Activated CD4-positive, alpha-beta T cell treated with anti-CD3 and anti-CD28 coated beads, Interleukin-2, amount 50 U/mL, for 48 hours (primary cell): ENCODE measurements at regions not wholly inside any gene's neighbourhood (a gene's known extent, or its start where the extent isn't known, plus 50 kb on each side); places are given as distances from the start of the nearest gene placed in this dataset.
"Not testable (repeated sequence)": the region's sequence is repeated elsewhere in the genome, so short reads cannot be mapped to it uniquely, and the experiment has no call there.

ENCODE experiments used
- DNase-seq, 2 experiments: peaks; one replicate each; pipeline ENCODE4 v3.0.0-alpha.2; 2020

DNA sequence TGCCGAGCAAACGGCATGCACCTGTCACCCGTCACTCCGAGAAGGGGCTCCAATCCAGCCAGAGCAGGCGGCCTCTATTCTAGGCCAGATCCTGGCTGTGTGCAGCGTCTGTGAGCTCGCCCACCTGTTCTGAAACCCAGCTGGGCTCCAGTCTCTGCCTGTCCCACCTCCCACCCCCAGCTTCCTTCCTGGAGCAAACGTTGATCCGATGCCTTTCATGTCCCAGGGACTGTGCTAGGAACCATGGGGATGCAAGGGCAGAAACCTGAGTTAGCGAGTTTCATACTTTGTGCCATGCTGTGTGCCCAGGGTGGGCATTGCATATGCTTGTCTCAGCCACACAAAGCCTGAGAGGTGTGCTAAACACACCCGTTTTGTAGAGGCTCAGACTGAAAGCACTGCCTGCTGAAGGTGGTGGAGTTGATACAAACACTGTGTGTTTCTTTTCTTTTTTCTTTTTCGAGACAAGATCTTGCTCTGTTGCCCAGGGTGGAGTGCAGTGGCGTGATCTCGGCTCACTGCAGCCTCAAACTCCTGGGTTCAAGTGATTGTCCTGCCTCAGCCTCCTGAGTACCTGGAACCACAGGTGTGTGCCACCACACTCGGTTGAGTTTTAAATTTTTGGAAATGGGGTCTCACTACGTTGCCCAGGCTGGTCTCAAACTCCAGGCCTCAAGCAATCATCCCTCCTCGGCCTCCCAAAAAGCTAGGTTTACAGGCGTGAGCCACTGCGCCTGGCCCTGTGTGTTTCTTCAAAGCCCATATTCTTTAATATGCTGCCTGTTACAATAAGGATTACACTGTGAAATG lies 84.1 kb upstream of the MED13L start:
- DNase-seq: no peak

DNA sequence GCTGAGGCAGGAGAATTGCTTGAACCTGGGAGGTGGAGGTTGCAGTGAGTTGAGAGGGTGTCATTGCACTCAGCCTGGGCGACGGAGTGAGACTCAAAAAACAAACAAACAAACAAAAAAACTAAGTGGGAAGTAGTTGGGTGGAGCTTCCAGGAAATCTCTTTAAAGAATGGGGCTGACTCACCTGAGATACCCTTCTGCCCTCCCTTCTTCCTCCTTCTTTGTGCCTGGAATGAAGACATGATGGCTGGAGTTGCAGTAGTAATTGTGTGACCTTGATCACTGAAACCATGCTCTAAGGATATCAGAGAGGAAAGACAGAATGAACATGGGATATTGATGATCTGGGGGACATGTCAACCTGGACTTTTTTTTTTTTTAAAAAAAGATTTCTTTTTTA lies 87.6 kb upstream of the MED13L start:
- DNase-seq: no peak

DNA sequence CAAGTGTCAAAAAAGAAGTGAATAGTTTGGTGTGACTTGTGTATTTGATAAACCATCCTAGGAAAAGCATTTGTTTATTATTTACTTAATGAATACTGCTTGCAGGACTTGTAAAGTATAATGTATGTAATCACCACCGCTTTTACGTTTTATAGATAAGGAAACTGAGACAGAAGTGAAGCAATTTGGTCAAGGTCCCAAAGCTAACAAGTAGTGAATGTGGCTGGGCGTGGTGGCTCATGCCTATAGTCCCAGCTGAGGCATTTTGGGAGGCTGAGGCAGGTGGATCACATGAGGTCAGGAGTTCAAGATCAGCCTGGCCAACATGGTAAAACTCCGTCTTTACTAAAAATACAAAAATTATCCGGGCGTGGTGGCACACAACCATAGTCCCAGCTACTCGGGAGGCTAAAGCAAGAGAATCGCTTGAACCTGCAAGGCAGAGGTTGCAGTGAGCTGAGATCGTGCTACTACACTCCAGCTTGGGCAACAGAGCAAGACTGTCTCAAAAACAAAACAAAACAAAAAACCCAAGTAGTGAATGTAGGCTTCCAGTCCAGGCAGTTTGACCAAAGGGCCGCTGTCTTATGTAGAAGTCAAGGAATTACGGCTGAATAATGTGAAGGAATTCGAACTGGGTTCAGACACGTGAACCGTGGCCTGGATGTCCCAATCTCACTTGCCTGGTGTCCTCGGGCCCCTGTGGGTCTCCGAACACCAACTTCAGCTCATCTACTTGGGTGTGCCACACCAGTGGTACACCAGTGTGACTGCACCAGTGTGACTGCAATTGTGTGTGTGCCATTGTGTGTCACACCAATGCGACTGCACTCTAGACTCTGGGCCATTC lies 88.3 kb upstream of the MED13L start:
- DNase-seq: no peak

DNA sequence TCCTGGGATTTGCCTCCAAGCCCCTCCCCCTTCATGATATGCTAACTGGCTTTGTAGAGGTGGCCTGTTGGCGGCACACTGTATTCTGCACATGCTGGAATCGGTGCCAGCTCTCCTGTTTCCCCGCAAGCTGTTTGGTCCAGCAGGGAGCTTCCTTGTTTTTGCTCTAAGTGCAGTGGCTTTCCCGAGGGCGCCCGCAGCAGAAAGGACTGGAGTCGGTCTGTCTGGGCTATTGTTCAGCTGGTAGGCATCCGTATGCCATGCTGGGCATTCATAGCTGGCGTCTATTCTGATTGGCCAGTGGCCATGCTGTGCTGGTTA lies 88.9 kb upstream of the MED13L start:
- no peak for DNase-seq

DNA sequence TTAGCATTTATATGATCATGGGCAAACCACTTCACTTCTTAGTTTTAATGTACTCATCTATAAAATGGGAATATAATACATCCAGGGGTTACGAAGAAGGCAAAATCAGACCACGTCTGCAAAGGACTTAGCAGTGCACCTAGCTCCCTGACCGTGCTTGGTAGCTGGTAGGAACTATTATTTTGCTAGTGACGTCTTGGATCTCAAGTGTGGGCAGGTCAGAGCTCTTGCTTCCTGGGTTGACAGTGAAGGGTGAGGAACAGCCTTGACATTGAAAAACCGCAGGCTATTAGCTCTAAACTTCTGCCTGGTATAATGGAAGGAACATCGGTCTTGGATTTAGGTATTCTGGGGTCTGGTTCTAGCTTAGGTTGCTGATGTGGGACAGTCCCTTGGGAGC lies 89.3 kb upstream of the MED13L start:
- no peak for DNase-seq

DNA sequence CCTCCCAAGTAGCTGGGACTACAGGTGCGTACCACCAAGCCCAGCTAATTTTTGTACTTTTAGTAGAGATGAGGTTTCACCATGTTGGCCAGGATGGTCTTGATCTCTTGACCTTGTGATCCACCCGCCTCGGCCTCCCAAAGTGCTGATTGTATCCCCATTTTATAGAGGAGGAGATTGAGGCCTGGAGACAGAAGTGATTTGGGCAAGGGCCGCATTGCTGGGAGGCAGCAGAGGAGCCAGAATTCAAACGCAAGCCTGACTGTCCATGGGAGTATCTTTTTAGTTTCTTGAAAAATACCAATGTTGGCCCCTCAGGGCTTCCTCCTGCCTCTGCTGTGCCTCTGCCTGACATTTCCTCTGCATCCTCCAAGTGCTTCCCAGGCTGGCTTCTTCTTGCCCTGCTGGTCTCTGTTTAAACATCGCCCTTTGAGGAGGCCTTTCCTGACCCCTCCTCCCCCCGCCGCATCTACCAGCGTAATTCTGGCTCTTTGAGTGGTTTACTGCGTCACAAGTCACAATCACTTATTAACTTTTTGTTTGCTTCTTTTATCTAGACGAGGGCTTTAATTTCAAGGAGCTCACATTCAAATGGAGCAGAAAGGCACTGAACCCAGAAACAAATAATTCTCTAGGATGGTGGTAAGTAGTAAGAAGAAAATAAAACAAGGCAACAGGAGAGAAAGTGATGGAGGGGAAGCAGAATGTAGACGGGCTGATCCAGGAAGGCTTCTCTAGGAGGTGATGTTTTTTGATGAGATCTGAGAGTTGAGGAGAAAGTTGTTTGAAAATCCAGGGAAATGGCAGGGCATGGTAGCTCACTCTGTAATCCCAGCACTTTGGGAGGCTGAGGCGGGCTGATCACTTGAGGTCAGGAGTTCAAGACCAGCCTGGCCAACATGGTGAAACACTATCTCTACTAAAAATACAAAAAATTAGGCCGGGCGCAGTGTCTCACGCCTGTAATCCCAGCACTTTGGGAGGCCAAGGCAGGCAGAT lies 91.0 kb upstream of the MED13L start:
- no peak for DNase-seq

DNA sequence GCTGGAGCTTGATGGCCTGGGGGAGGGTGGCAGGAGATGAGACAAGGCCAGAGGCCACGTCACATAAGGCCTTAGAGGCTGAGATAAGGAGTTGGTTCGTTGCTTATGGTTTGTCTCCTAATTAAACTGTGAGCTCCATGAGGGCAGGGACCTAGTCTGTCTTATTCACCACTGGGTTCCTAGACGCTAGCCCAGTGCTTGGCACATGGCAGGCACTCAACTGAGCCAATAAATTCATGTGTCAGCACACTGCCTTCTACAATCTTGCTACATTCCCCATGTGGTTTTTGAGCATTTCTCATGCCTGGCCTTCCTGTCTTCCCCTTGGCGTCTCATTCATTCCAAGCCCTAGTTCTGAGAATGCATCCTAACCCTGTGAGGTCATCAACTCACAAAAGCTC lies 92.5 kb upstream of the MED13L start:
- DNase-seq: no peak

DNA sequence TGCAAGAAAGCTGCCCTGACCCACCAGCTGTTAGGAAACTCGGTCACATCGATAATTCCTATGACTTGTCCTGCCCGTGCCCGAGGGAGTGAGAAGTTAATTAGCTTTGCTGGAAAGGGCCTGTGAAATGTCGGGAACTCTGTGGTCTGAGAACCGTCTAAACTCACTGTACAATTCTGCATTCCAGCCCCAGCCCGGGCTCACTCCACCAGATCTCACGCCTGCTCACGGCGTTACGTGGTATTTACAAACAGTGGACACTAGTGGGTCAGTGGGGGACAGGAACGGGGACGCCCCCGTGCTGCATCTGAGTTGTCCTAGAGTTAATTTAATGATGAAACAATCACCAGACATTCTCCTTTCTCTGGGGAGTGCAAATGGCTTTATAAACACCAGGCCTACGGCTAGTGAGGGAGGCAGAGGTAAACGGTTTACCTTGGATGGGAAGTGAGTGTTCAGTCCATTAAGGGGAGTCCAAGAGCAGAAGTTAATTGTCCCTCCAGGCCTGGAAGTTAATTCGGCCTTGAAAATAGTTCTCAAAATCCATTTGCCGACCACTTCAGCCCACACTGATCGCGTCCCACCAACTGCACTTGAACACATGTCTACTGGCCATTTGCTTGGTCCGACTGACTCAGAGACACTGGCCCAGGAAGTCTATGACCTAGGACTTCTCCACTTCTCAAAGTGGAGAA lies 93.5 kb upstream of the MED13L start:
- DNase-seq: no peak

DNA sequence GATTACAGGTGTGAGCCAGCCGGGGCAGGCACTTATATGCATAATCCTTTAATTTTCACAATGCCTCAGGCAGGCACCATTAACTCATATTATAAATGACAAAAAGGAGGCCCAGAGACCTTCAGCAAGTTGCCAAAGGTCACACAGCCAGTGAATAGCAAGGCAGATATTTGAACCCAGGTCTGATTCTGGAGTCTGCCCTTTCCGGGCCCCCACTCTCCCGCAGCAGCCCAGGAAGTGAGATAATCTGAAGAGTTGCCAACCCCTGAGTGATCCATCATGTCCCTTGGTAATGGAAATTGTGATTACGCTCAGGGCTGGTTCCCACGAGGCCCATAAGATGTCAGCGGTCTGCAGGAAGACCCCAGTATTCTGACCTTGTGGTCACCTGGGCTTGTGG lies 95.3 kb upstream of the MED13L start:
- DNase-seq: no peak

DNA sequence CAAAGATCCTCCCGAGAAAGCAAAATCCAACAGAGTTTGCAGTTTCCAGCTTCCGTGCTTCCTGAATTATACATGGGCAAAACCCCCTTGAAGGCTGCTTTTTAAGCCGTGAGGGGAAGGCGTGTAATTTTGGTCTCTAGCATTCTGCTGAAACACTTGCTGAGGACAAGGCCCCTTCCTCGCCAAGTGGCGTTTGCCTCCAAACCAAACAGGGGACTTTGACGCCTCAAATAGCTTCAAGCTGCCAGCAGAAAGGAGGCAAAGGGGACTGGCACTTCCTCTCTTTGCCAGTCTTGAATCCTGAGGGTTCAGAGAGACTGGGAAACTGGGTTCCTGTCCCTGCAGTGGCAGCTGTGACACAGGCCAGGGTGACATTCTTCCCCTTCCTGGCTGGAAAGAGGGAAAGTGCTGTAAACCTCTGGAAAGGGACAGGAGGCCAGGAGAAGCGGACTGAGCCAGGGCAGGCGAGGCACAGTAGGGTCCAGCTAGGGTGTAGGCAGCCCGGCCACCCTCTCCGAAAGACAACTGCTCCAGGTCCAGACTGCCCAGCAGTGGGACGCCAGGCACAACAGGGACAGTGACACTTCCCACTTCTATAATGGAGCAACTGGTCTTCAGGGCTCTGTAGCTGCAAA lies 96.2 kb upstream of the MED13L start:
- no peak for DNase-seq

DNA sequence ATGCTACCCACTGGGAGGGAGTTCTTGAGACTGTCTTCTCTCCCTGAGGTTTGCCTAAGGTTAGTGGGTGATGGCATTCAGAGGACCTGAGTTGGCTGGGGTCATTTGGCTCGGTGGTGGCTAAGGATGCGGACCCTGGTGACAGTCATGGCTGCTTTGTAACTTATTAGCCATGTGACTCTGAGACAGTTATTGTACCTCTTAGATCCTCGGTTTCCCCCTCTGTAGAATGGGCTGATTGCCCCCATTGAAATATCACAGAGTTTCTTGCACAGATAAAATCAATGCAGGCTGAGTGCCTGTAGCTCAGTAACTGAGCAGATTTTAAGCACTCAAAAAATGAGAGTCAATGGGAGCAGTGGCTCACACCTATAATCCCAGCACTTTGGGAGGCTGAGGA lies 96.7 kb upstream of the MED13L start:
- DNase-seq: no peak

DNA sequence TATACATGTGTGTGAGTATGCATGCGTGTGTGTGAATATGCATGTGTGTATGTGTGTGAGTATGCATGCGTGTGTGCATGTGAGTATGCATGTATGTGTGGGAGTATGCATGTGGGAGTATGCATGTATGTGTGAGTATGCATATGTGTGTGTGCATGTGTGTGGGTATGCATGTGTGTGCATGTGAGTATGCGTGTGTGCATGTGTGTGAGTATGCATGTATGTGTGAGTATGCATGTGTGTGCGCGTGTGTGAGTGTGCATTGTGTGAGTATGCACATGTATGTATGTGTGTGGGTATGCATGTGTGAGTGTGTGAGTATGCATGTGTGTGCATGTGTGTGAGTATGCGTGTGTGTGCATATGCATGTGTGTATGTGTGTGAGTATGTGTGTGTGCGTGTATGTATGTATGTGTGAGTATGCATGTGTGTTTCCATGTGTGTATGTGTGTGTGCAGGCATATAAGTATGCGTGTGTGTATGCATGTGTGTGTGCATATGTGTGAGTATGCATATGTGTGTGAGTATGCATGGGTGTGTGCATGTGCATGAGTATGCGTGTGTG lies 97.9 kb upstream of the MED13L start:
- no peak for DNase-seq

DNA sequence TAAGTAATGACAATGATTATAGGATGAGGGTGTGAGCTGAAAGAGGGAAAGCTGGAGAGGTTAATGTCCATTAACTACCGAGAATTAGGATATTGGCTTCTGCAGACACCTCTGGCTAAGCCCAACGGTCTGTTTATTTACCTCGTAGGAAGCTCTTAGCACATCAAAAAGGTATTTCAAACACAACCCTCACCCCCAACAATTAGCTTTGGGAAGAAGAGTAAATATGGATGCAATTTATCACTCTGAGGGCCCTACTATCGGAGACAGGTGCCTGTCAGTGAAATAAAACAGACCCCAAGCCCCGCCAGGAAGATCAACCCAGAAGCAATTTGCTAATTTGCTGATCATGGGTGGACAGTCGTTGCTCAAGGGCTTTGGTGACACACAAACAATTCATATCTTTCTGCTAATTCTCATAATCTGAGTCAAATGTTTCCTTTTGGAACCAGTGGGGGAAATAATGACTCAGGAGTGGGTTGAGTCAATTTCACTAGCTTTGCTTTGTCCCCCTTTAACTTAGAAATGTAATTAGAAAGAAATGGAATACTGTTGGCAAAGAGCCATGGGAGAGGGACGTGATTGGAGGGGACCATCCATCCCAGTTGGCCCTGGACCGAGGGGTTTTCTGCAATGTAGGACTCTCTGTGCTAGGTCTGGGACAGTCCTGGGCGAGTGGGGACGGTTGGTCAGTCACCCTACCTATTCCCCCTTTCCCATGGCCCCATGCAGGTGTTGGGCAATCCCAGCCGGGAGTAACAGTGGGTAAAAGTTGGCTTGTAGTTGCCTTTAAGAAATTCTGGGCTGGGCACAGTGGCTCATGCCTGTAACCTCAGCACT lies 99.1 kb upstream of the MED13L start:
- DNase-seq: no peak

DNA sequence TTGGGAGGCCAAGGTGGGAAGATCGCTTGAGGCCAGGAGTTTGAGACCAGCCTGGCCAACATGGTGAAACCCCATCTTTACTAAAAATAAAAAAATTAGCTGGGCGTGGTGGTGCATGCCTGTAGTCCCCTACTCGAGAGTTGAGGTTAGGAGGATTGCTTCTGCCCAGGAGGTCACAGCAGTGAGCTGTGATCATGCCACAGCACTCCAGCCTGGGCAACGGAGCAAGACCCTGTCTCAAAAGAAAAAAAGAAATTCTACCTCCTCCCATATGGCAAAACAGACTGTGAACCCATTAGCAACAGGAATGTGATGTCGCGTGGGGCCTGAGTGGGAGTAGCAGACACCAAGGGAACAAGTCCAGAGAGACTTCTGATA lies 99.7 kb upstream of the MED13L start:
- DNase-seq: not testable (repeated sequence)

DNA sequence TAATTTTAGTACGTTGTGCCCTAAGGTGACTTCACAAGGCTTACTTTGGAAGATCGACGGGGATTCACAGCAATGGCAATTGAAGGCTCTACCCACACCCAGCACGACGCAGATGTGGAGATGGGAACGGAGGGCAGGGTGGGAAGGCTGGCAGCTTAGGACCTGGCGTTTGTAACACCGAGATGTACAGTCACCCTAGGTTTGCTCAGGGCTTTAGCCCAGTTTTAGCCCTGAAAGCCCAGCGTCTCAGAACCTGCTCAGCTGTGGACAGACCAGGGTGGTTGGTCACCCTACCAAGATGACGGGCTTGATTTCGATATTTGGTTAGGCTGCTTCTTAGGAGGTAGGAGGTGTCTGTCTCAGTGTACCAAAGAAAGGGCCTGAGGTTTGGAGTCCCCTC lies 100.5 kb upstream of the MED13L start:
- no peak for DNase-seq

DNA sequence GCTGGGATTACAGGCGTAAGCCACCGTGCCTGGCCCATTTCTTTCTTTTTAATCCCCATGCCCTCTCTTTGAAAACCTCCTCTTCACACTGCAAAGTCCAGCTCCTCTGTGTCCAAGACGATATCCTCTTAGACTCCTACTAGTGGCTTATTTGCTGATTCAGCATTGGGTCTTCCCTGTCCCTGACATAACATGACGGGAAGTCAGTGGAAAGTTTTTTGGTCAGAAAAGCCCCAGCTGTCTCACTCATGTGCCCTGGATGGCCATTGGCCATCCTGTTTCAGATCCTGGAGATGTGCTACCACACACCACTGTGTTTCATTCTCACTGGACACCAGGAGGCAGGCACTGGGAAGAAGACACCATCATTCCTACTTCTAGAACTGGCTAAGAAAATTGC lies 102.6 kb upstream of the MED13L start:
- no peak for DNase-seq

DNA sequence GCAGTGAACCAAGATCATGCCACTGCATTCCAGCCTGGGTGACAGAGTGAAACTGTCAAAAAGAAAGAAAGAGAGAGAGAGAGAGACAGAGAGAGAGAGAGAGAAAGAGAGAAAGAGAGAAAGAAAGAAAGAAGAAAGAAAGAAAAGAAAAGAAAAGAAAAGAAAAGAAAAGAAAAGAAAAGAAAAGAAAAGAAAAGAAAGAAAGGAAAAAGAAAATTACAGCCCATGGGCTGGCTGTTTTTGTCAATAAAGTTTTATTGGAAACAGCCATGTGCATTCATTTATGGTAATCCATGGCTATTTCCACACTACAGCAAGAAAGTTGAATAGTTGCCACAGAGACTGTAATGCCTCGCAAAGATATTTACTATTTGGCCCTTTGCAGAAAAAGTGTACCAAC lies 103.2 kb upstream of the MED13L start:
- DNase-seq: not testable (repeated sequence)

DNA sequence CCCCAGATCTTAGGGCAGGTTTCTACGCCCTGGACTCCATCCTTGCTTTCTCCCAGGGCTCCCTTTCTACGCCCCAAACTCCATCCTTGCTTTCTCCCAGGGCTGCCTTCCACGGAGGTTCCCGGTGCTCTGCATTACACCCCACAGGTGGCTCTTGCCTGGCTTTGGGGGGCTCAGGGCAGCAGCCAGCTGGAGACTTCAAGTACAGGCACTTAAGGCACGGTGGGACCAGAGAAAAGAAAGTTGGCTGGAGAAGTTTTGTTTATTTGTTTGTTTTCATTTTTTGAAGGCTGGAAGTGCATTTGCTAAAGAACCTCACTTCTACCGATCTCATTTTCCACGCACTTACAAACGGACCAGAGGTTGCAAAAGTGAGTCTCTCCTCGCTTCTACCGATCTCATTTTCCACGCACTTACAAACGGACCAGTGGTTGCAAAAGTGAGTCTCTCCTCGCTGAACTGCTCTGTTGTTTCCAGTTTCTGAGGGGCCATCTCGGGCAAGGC lies 103.8 kb upstream of the MED13L start:
- DNase-seq: no peak

DNA sequence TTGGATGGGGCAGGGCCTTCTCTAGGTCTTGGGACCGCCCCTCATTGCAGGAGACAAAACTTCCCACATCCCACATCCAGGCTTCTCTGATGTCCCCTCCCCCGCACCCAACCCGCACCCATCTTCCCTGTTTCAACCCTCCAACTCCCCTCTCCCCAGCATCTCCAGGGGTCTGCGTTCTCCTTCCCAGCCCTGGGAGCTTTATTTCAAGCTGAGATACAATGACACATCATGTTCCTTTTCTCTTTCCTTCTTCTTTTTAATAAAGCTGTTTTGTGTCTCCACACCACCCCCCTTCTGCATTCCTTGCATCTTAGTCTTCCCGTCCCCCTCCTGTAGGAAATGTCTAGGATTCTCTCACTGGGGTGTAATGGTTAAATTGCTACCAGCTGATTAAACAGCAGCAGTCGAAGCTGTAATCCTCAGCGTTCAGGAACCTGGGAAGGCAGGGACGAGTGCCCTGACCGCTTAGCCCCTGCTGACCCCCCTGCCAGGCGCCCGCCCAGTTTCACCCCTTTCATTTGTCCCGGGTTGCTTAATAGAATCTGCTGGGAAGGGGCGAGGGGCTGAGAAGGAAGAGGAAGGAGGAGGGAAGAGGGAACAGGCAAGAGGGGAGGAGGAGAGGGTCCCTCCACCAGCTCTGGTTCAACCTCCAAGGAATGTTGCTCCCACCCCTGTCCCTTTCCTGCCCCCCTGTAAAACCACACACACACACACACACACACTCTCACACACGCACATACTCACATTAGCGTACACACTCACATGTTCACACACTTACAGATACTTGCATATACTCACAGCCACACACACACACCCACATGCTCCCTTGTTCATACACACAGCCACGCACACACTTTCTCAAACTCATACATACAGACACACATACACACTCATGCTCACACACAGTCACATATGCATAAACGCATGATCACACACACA lies 104.5 kb upstream of the MED13L start:
- no peak for DNase-seq
